ENCODE measurements at regions not wholly inside any gene's neighbourhood (a gene's known extent, or its start where the extent isn't known, plus 50 kb on each side); places are given as distances from the start of the nearest gene placed in this dataset.
"Not testable (repeated sequence)": the region's sequence is repeated elsewhere in the genome, so short reads cannot be mapped to it uniquely, and the experiment has no call there.

- DNase-seq (ENCODE audit: low read depth), result no peak
- no peak for TF ChIP-seq CTCF (conservative IDR thresholded peaks at IDR 0.05; ENCODE audit: control insufficient read depth, insufficient read depth, low read depth, low read length)
- no peak overlapping the region for H3K4me3 ChIP-seq (ENCODE audit: control insufficient read depth, low read depth, low read length)
Observed at GRCh38 chr1:172789840-172790239, 130.9 kb downstream of the FASLG start.

DNA sequence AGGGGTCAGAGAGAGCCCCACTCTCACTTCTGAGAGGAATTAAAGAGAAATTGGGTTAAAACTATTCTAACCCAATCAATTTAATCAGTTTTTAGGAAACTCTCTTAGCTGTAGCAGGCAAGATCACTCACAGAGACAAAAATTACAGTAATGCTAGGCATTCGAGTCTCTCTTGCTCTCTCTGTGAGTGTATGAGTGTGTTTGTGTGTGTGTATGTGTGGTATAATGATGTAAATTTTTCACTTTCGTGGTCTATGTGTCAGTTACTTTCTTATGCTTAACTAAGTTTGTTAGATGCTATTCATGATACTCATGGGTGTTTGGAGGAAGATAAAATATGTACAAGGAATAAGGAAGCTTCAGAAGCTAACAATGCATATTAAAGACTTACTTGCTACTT is 131.3 kb downstream of the FASLG start:
- TF ChIP-seq CTCF (conservative IDR thresholded peaks at IDR 0.05; ENCODE audit: control insufficient read depth, insufficient read depth, low read depth, low read length), result no peak

GRCh38 chr1:172793823-172794222 is 134.9 kb downstream of the FASLG start:
- DNase-seq (ENCODE audit: low read depth), result no peak
- TF ChIP-seq CTCF (conservative IDR thresholded peaks at IDR 0.05; ENCODE audit: control insufficient read depth, insufficient read depth, low read depth, low read length), result no peak
- H3K4me3 ChIP-seq (ENCODE audit: control insufficient read depth, low read depth, low read length), result no peak overlapping the region

More for the DNA sequence above, 131.3 kb downstream of the FASLG start:
- no peak overlapping the region for H3K4me3 ChIP-seq (ENCODE audit: control insufficient read depth, low read depth, low read length)
- no peak for DNase-seq (ENCODE audit: low read depth)

DNA sequence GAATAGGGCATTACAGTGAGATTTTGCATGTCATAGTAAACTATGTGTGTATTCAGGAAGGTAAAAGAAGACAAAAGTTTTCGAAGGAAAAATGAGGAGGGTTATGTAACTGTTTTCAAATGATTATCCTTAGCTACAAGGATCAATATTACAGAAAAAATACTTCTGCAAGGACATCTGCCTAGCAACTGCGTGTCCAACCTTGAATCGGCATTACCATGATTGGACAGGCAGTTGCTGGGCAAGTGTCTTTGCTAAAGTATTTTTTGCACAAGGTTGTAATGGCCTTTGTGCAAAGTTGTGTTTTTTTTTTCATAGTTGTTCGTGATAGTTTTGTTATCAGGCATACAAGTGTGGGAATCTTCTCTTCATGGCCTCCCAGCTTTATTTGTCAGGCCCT is 136.8 kb downstream of the FASLG start:
- no peak for DNase-seq (ENCODE audit: low read depth)
- H3K4me3 ChIP-seq (ENCODE audit: control insufficient read depth, low read depth, low read length), result no peak overlapping the region
- TF ChIP-seq CTCF (conservative IDR thresholded peaks at IDR 0.05; ENCODE audit: control insufficient read depth, insufficient read depth, low read depth, low read length), result no peak

DNA sequence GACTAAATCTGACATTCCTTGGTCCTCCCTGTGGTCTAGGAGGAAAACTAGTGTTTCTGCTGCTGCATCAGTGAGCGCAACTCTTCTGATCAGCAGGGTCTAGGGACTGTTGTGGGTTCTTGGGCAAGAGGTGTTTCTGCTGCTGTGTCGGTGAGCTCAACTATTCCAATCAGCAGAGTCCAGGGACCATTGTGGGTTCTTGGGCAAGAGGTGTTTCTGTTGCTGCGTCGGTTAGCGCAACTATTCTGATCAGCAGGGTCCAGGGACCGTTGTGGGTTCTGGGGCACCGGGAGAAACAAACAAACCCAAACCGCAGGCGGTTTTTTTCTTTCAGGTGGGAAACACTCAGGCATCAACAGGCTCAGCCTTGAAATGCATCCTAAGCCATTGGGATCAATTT is 140.9 kb downstream of the FASLG start:
- DNase-seq (ENCODE audit: low read depth); H3K4me3 ChIP-seq (ENCODE audit: control insufficient read depth, low read depth, low read length): not testable (repeated sequence)

DNA sequence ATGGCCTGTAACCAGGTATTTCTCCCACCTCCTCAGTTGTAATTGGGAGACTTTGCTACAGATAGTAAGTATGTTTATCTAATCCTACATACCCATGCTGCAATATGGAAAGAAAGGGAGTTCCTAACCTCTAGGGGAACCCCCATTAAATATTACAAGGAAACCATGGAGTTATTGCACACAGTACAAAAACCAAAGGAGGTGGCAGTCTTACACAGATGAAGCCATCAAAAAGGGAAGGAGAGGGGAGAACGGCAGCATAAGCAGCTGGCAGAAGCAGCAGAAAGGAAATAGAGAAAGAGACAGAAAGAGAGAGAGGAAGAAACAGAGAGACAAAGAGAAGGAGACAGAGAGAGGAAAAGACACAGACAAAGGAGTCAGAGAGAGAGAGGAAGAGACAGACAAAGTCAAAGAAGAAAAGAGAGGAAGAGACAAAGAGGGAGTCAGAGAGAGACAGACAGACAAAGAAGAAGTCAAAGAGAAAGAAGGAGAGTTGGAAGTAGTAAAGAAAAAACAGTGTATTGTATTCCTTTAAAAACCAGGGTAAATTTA is 142.9 kb downstream of the FASLG start:
- H3K4me3 ChIP-seq (ENCODE audit: control insufficient read depth, low read depth, low read length), result no peak overlapping the region
- no peak for TF ChIP-seq CTCF (conservative IDR thresholded peaks at IDR 0.05; ENCODE audit: control insufficient read depth, insufficient read depth, low read depth, low read length)
- no peak for DNase-seq (ENCODE audit: low read depth)

- TF ChIP-seq CTCF (conservative IDR thresholded peaks at IDR 0.05; ENCODE audit: control insufficient read depth, insufficient read depth, low read depth, low read length), result no peak
- no peak overlapping the region for H3K4me3 ChIP-seq (ENCODE audit: control insufficient read depth, low read depth, low read length)
- DNase-seq (ENCODE audit: low read depth), result no peak
Observed at GRCh38 chr1:172809750-172810149, 150.8 kb downstream of the FASLG start.
